GM12878 (cell line): ENCODE measurements at regions not wholly inside any gene's neighbourhood (a gene's known extent, or its start where the extent isn't known, plus 50 kb on each side); places are given as distances from the start of the nearest gene placed in this dataset.

Experiments
- ATAC-seq: fragments of 200-7000 bp; cut with Tn5 transposase; 3 replicates; pipeline ENCODE4 v1.9.1; 2020; ENCODE audit warnings: mild to moderate bottlenecking, moderate library complexity
- BruUV-seq: library from RNA; stranded (reverse); fragments of 400-500 nt; replicated peaks from 2 replicates; lab custom pipeline; 2021; lab: Mats Ljungman, UMichigan
- CTCF ChIA-PET: fragments of 300-600 bp; sonication (Branson Sonifier 250); formaldehyde crosslinking; extraction: SDS; loops from one replicate; lab custom pipeline; 2021; ENCODE audit warnings: inconsistent platforms; lab: Yijun Ruan, JAX
- POLR2A ChIA-PET: fragments of 350-600 bp; formaldehyde crosslinking; extraction: SDS; loops from one replicate; lab custom pipeline; 2021; ENCODE audit warnings: inconsistent platforms; lab: Charles Lee
- RAD21 ChIA-PET: fragments of 300-600 bp; sonication (Branson Sonifier 250); formaldehyde crosslinking; loops from one replicate; lab custom pipeline; 2023; ENCODE audit warnings: antibody characterized with exemption; ENCODE audit not compliant: unreplicated experiment; lab: Charles Lee
- SMC1A ChIA-PET: fragments of 300-600 bp; sonication (Branson Sonifier 250); formaldehyde crosslinking; loops from one replicate; lab custom pipeline; 2023; ENCODE audit not compliant: unreplicated experiment, uncharacterized antibody; lab: Charles Lee
- DNase-seq: peaks from one replicate; pipeline ENCODE4 v3.0.0-alpha.2; 2011; ENCODE audit warnings: low read depth, low spot score
- FAIRE-seq: peaks from 3 replicates; lab custom pipeline; 2011; peaks lifted over from hg19 to GRCh38; lab: Jason Lieb, UNC
- H2AFZ ChIP-seq: 2 replicates; pipeline ENCODE4 v1.6.0; 2011; ENCODE audit warnings: low read depth, low read length, control low read depth; ENCODE audit not compliant: control insufficient read depth
- H3K27ac ChIP-seq: 2 replicates; pipeline ENCODE4 v1.5.1; 2011; ENCODE audit warnings: control low read depth; ENCODE audit not compliant: control insufficient read depth, insufficient read depth
- H3K27me3 ChIP-seq, 2 experiments: replicated peaks in 1 of 2; 2 replicates each; pipeline versions ENCODE4 v1.6.0 to v1.6.1; 2011; ENCODE audit warnings: low read length in 1 of 2; ENCODE audit not compliant: control insufficient read depth in 2 of 2, insufficient read depth in 2 of 2
- H3K36me3 ChIP-seq, 2 experiments: 2 replicates each; pipeline ENCODE4 v1.5.1; 2011; ENCODE audit warnings: low read length in 1 of 2; ENCODE audit not compliant: control insufficient read depth in 2 of 2, insufficient read depth in 2 of 2
- H3K4me1 ChIP-seq: 2 replicates; pipeline ENCODE4 v1.6.1; 2011; ENCODE audit warnings: mild to moderate bottlenecking, low read length, moderate library complexity, mixed read lengths; ENCODE audit not compliant: control insufficient read depth, insufficient read depth
- H3K4me2 ChIP-seq: 2 replicates; pipeline ENCODE4 v1.6.0; 2011; ENCODE audit warnings: control low read depth; ENCODE audit not compliant: control insufficient read depth, insufficient read depth
- H3K4me3 ChIP-seq: fragments of 200-600 bp; sonication (generic); 2 replicates; pipeline ENCODE4 v1.5.1; 2016
- H3K79me2 ChIP-seq: 2 replicates; pipeline ENCODE4 v1.6.0; 2011; ENCODE audit warnings: low read length; ENCODE audit not compliant: control insufficient read depth, insufficient read depth
- H3K9ac ChIP-seq: 2 replicates; pipeline ENCODE4 v1.8.0; 2011; ENCODE audit warnings: low read length, control low read depth, mixed read lengths; ENCODE audit not compliant: control insufficient read depth, insufficient read depth
- H3K9me3 ChIP-seq: replicated peaks from 3 replicates; pipeline ENCODE4 v1.5.1; 2011; ENCODE audit warnings: mild to moderate bottlenecking, low read length; ENCODE audit not compliant: control insufficient read depth, insufficient read depth
- H4K20me1 ChIP-seq: 2 replicates; pipeline ENCODE4 v1.6.0; 2011; ENCODE audit not compliant: control insufficient read depth, insufficient read depth
- E2F8 ChIP-seq: fragments of 450-650 bp; IDR thresholded peaks from 2 replicates; pipeline ENCODE4 v1.6.1; 2018; ENCODE audit warnings: mild to moderate bottlenecking, low read depth, moderate library complexity; ENCODE audit not compliant: partially characterized antibody
- NKRF ChIP-seq: fragments of 450-650 bp; conservative IDR thresholded peaks from 2 replicates; pipeline ENCODE4 v1.6.1; 2017; ENCODE audit warnings: mild to moderate bottlenecking, moderate library complexity
- STAT3 ChIP-seq: IDR thresholded peaks from 2 replicates; pipeline ENCODE4 v1.6.1; 2011; ENCODE audit warnings: low read depth, low read length, improper control_type of control experiment
- TCF3 ChIP-seq: IDR thresholded peaks from 2 replicates; pipeline ENCODE4 v1.6.1; 2012; ENCODE audit warnings: low read depth, mild to moderate bottlenecking, low read length, borderline replicate concordance; ENCODE audit not compliant: insufficient read depth
- WGBS: methylation state at CpG from one replicate; pipeline ENCODE4 v1.1.6; 2016; ENCODE audit warnings: low lambda C conversion rate; ENCODE audit not compliant: insufficient replicate concordance, insufficient coverage; ENCODE audit errors: missing lambda C conversion rate; 5-methylcytosine and 5-hydroxymethylcytosine counted together
- in situ Hi-C: fragments of 300-500 bp; cut with MboI; formaldehyde crosslinking; loops from 9 replicates; pipeline ENCODE4 v1.14.3; 2018; ENCODE audit warnings: mixed read lengths
- intact Hi-C: fragments of 100-400 bp; cut with micrococcal nuclease; formaldehyde crosslinking; loops from one replicate; pipeline ENCODE4 v1.14.2; 2022; ENCODE audit not compliant: unreplicated experiment
- TF ChIP-seq, protein P1 (sequence below): fragments of 450-650 bp; formaldehyde crosslinking; IDR thresholded peaks from 2 replicates; pipeline ENCODE4 v1.5.0; 2022; ENCODE audit warnings: mild to moderate bottlenecking, missing genetic modification characterization

DNA sequence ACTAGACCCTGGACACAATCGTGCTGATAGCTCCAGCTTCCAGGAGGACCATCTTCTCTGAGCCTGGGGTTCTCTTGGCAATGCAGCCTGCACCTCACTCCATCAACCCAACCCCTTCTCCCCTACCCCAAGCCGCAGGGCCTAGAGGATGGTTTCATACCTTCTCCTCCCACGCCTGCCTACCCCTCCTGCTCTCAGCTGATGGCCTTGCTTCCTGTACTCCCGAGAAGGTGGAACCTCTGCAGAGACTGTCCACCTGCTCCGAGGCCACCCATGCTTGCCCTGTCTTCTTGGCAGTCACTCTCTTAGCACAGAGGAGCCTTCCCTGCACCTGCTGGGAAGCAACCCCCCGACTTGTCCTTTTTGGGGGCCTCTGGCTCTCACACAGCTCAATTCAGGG lies 241.9 kb downstream of the IRX2 start:
- Histone ChIP-seq H3K27me3 (no peaks in the 10 kb centered on the region), H3K4me1 (no peaks in the 10 kb centered on the region), H3K9ac (no peak overlapping the region), H3K27ac (no peak overlapping the region), H4K20me1 (no peaks in the 10 kb centered on the region), H3K4me2 (no peak overlapping the region), H3K4me3 (no peak overlapping the region), H3K79me2 (no peaks in the 10 kb centered on the region), H3K36me3 (no peaks in the 10 kb centered on the region), H2AFZ (no peak overlapping the region), H3K9me3 (no peaks in the 10 kb centered on the region; the same call in 2 of the 3 replicates)
- DNase-seq: no peak
- SMC1A ChIA-PET: no interaction called here
- WGBS: 5% methylated on average over 6 of the region's 6 CpGs
- in situ Hi-C loops: no loop called here
- POLR2A ChIA-PET: no interaction called here
- CTCF ChIA-PET: no interaction called here
- intact Hi-C loops: no loop called here
- TF ChIP-seq TCF3: no peak
- TF ChIP-seq E2F8: no peak
- TF ChIP-seq NKRF: no peak
- no peak for TF ChIP-seq STAT3
- TF ChIP-seq, protein P1, sequence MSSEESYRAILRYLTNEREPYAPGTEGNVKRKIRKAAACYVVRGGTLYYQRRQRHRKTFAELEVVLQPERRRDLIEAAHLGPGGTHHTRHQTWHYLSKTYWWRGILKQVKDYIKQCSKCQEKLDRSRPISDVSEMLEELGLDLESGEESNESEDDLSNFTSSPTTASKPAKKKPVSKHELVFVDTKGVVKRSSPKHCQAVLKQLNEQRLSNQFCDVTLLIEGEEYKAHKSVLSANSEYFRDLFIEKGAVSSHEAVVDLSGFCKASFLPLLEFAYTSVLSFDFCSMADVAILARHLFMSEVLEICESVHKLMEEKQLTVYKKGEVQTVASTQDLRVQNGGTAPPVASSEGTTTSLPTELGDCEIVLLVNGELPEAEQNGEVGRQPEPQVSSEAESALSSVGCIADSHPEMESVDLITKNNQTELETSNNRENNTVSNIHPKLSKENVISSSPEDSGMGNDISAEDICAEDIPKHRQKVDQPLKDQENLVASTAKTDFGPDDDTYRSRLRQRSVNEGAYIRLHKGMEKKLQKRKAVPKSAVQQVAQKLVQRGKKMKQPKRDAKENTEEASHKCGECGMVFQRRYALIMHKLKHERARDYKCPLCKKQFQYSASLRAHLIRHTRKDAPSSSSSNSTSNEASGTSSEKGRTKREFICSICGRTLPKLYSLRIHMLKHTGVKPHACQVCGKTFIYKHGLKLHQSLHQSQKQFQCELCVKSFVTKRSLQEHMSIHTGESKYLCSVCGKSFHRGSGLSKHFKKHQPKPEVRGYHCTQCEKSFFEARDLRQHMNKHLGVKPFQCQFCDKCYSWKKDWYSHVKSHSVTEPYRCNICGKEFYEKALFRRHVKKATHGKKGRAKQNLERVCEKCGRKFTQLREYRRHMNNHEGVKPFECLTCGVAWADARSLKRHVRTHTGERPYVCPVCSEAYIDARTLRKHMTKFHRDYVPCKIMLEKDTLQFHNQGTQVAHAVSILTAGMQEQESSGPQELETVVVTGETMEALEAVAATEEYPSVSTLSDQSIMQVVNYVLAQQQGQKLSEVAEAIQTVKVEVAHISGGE: no peak
- FAIRE-seq: no peak
- BruUV-seq: no TSS peak
- no peak for ATAC-seq
- RAD21 ChIA-PET: no interaction called here
